ENCODE measurements at regions not wholly inside any gene's neighbourhood (a gene's known extent, or its start where the extent isn't known, plus 50 kb on each side); places are given as distances from the start of the nearest gene placed in this dataset.
"Not testable (repeated sequence)": the region's sequence is repeated elsewhere in the genome, so short reads cannot be mapped to it uniquely, and the experiment has no call there.

DNA sequence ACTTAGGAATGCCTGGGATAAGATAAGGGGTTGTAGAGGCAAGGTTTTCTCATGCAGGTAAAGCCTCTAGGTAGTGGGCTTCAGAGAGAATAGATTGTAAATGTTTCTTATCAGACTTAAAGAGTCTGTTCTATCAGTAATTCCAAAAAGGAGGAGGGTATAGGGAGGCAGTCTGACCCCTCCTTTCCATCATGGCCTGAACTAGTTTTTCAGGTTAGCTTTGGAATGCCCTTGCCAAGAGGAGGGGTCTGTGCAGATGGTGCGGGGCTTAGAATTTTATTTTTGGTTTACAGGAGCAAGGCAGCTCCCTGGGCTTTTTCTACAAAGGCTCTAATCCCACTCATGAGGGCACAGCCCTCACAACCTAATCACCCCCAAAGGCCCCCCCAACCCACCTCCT, 135.0 kb downstream of the B3GNT2 start:
- no peak for DNase-seq

DNA sequence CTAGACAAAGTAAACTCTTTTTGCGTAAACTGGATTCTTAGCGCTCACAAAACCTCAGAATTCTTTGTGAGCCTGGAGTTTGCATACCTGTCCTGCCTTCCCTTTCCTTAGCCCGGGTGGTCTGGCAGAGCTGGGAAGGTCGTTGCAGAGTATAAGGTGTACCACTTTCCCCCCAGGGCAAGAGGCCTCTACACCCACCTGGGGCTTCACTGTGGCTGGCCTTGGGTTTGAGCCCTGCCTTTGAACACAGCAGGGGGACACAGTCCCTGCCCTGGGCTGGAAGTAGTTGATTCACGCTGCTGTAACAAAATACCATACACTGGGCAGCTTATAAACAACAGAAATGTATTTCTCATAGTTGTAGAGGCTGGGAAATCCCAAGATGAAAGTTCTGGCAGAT, 133.9 kb downstream of the B3GNT2 start:
- DNase-seq, result no peak

DNA sequence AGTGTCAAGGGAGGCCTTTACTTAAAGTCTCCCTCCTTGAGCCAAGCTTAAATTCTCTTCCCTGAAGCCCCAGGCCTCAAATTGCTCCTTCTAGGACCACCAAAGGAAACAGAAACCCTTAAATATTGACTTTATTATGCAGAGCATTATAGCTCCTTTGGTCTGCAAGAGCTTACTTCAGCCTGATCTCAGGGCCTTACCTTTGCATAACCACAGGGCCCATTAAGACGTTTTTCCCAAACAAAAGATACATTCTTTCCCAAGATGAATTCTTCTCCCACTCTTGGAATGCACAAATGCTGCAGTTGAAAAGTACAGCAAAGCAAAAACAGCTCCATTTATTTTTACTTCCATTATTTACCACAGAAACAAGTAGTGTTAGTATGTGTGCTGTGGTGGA, 130.8 kb downstream of the B3GNT2 start:
- no peak for DNase-seq

DNA sequence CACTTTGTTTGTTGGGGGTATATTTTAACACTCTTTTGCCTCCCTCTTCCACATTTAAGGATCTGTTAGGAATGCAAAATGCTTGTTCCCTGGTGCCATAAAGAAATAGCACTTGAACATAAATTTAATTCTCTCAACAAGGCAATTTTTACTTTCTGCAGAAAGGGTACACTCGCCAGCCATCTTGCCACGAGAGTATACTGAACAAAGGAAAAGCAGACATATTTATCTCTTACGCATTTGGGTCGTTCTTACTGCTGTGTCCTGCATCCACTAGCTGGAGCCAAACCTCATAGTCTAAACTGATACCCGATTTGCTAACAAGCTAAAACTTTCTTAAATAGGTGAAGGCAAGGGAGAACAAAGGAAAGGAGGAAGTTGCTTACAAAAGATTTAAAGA, 129.5 kb downstream of the B3GNT2 start:
- DNase-seq, result no peak

DNA sequence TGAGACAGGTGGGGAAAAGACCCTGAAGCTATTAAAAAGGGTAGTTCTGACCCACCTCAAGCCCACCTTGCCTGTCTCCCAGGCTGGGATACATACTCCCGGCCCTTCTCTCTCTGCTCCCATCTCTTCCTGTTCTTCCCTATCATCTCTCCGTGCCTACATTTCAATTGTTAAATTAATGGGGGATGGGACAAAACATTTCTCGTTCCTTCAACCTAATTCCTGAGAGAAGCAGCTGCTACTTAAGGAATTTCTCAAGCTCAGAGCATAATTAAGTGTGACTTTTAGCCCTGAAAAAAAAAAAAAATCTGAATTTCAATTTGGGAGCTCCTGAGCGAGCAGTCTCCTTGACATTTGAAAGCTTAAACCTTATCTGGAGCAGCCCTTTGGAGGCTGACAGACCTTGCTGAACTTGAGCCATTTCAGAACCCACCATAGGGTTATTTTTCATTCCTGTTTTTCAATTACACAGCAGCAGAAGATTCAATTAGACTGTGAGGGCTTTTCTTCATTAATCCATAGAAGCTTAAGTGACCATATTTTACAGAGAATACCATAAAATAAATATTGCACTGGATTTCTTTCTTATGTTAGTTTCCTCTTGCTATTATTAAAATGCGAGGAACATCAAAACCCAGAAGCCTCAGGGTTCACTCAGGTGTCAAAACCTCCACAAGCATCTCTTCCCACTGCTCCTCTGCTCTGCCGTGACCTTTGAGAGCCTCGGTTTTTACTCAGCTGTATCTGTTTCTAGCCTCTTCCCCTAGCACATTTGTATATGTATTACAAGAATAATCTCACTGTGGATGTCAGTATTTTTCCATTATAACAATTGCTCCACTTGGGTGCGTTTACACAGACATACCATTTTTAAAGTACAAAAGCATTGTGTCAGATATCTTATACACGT, 125.7 kb downstream of the B3GNT2 start:
- no peak for DNase-seq

DNA sequence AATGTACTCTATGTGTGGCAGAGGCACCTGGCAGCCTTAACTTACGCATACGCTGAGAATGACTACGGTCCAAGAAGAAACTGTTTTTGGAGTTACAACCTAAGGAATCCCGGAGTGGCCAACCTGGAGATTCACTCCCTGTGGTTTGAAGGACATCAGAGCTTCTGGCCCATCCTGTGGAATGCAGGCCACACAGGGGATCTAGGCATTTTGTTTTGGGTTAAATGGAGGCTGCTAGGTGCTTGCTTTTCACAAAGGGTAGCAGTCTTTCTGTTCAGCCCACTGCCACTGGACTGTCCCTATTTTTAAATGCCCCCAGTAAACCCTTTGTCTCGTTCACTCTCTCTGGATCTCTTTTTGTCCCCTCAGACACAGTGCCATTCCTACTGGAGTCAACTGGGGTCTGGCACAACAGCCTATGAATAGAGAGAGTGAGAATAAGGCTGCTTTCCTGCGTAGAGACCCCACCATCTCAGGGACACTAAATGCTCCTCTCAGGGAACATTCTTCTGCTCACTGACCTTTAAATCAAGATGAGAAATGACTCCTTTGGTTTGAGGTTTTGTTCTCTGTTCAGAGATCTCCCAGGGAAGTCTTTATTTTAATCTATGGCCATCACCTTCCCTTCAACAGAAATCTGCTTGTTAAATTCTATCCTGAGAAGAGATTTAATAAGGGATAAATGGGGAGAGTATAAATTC, 124.9 kb downstream of the B3GNT2 start:
- DNase-seq, result no peak

DNA sequence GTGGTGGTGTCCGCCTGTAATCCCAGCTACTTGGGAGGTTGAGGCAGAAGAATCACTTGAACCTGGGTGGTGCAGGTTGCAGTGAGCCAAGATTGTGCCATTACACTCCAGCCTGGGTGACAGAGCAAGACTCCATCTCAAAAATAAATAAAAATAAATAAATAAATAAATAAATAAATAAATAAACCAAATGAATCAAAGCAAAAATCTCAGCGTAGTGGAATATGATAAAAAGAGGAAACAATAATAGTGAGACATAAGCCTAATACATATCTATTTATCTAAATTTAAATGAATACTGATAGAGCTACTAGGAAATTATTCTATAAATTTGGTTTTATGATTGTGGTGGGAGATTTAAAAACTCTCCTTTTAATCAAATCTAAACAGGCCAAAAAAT, 124.2 kb downstream of the B3GNT2 start:
- not testable (repeated sequence) for DNase-seq

DNA sequence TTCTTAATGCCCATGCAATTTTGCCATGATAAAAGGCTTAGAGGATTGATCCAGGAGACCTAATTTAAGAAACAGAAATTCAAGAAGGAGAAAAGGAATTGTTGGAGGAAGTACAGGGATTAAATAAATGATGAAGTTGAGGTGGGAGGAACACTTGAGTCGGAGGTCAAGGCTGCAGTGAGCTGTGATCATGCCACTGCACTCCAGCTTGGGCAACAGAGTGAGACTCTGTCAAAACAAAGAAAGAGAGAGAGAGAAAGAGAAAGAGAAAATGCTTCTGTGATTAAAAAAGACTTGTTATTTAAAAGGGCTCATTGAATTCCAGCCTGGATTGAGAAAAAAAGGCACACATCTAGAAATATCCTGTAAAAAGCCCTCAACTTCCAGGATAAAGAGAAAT, 123.2 kb downstream of the B3GNT2 start:
- no peak for DNase-seq

DNA sequence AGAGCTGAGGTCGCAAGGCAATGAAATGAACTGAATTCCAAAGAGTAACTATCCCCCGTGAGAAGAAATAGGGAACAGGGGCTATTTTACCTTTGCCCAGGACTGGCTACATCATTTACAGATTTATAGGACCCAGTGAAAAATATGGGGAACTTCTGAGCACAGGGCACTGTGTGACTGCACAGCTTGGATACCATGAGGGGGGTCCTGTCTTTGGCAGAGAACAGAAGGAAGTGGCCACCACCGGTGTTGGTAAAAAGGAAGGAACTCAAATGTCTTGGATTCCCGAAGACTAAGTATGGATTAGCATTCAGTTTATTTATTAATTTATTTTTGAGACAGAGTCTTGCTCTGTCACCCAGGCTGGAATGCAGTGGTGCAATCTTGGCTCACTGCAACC, 119.6 kb downstream of the B3GNT2 start:
- no peak for DNase-seq

DNA sequence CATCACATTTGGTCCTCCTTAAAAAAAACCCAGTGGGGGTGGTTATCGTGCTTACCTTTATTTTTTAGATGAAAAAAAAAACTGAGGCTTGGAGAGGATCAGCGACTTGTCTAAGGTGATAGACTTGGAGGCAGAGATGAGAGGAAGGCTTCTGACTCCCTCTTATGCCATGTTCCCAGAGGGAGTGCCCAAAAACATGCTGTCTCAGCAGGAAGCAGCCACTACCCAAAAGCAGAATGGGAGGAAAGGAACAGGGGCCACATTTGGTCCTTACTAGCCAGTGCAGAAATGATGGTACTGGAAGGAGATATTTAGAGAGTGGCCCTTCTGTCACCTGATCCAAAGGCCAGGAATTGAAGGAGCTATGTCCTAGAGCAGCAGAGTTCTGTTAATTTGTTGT, 118.4 kb downstream of the B3GNT2 start:
- DNase-seq, result no peak

DNA sequence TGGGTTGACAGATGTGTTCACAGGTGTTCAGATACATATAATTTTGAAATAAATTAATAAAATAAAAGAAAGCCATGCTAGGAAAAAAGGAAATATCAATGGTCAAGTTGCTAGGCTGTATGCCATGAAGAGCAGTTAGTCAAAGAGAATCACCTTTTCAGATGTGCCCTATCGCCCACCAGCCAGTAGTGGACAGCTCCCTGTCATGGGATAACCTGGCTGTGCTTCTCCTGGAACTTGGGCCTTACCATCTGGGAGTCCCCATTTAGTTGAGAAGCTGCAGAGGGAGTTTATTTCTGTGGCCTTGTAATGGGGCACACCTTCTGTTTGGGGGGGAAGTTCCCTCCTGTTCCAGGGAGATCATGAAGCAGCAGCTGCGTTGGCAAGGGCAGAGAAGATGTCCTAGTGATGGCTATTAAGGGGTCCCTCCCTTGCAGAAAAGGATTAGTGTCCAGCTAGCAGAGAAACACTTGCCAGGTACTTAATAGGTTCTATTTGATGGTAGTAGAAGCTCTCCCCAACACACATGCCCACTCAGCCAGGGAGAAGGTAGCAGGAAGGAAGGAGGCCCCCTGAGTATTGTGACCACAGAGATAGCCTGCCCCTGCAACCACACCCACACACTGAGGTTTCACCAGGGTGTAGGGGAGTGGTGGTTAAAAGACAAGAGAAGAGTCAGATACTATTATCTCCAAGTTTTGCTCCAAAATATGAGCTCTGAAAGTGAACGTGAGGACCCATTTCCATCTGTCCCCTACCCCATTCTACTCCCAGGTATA, 117.7 kb downstream of the B3GNT2 start:
- DNase-seq, result no peak

DNA sequence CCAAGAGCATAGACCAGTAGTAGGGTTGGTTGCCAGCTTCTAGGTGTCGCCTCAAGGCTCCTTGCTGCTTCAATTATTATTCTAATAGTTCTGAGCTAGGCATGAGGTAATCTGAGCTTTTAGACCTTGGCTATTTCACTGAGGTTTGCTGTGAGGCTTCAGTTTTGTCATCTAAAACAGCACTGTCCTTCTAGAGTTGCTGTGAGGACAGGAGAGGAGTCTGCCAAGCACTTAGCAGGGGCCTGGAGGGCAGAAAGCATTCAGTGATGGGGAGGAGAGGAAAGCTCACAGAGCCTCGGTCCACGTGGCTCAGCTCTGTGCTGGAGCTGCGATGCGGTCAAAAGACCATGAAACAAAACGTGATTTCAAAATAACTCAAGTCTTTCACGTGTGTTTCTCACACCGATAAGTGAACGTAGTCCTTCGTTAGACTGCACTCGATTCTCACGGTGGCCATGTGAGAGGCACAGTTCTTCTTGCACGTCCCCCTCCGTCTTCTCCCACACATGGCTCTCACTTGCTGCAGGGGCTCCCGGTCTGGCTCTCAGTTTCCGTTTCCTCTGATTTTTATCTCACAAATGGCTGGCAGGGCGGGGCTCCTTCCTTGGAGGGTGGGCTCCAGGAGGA, 113.7 kb downstream of the B3GNT2 start:
- no peak for DNase-seq

DNA sequence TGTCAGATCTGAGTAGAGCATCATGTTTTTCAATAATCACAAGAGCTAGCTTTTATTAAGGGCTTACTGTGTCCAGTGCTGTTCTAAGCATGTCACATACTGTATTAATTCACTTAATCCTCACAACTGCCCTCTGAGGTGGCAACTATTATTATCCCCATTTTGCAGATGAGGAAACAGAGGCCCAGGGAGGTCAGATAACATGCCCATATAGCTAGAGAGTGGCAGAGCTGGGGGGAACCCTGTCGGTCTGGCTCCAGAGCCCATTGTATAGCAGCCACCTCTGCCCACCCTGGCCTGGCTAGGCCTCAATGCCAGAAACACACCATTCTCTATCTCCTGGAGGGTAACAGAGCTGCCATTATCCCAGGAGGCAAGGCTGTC, 113.2 kb downstream of the B3GNT2 start:
- DNase-seq, result no peak

DNA sequence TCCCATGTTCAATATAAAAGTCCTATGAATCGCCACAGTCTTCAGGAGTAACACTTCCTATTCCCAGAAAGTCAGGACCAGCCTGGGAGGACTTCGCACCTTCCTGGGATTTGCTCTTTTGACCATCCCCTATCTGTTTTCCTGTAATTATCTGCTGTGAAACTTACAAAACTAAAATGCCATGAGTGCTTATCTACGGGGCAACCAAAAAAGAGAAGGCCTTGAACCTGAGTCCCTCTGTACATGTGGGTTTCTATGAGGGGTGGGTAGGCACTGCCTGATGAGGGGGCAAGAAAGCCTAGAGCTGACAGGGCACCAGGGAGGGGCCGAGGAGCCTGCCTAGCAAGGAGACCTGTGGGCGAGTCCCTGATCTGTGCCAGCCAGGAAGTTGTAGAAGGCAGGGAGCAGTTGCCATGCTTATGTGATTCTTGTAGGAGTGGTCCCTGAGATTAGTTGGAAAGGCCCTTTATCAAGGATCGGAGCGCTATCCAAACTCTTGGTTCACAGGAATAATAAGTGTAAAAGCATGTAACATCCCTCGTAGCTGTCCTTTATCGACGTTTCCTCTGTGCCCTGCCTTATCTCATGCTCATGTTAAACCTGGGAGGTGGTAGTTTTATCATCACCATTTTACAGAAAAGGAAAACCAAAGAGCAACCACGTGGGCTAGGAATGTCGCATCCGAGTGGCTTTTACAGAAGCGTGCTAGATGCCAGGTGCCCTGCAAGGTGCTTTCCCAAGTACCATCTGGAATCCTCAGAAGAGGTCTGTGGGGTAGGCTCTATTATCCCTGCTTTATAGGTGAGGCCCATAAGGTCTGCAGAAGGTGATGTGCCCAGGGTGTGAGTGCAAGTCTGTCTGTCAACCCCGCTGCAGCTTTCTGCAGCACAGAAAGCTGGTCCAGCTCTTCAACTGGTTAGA, 111.8 kb downstream of the B3GNT2 start:
- DNase-seq, result no peak

DNA sequence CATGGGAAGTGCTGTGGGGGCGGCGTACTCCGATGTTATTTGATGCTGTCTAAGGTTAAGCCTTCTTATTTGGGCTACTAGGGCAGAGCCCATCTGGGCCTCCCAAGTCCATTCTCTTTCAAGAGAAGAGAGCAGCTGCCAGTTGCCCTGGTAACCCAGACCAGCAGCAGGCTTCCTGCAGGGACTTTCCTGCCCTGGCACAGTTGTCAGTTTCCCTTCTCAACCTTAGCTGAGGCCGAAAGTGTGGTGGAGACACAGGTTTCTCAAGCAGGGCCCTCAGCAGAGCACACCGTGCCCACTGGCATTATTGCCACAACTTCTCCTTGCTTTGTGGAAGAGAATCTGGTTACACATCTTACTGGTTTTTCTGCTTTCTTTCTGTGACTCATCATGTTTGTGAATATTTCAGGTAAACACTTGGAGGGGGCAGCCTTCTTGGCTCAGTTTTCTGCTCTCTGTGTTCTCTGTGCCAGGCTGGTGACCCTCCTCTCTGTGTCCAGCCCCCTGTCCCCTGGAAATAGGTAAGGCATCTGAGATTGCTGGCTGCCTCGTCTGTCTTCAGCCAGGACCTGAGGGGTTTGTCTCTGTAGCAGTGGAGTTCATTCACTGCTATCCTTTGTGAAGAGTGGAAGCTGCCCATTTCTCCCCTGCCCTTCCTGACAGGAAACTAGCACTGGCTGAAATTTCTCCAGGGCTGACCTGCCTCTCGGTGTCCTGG, 111.0 kb downstream of the B3GNT2 start:
- DNase-seq, result peak; percentile 29

DNA sequence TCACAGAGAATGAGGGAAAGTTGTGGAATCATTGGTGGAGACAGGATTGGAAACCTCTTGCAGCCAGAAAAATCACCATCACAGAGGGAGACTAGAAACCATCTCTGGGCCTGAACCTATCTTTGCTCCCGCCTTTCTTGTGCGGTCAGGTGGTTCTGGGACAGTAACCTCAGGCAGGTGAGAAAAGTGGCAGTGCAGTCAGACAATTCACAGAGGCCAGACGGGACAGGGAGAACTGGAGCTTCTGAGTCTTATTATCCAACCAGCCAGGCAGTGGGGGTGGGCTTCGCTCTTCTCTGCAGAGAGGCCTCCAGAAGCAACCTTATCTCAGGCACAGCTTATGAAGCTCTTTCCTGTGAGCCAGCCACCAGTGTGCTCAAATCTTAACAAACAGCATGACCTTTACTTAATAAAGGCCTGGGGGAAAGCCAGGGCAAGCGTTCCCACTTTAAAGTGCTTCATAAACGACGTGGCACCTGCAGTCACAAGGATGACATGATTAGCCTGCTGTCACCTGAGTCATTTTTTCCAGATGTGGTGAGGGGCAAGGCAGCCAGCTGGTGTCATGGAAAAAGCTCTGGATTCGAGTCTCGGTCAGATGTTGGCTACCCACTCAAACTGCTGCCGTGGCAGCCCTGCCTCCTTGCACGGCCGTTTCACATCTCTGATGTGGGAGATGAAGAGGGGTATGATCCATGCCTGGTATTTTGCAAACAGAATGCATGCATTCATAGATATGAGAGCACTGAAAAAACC, 109.7 kb downstream of the B3GNT2 start:
- DNase-seq, result no peak

DNA sequence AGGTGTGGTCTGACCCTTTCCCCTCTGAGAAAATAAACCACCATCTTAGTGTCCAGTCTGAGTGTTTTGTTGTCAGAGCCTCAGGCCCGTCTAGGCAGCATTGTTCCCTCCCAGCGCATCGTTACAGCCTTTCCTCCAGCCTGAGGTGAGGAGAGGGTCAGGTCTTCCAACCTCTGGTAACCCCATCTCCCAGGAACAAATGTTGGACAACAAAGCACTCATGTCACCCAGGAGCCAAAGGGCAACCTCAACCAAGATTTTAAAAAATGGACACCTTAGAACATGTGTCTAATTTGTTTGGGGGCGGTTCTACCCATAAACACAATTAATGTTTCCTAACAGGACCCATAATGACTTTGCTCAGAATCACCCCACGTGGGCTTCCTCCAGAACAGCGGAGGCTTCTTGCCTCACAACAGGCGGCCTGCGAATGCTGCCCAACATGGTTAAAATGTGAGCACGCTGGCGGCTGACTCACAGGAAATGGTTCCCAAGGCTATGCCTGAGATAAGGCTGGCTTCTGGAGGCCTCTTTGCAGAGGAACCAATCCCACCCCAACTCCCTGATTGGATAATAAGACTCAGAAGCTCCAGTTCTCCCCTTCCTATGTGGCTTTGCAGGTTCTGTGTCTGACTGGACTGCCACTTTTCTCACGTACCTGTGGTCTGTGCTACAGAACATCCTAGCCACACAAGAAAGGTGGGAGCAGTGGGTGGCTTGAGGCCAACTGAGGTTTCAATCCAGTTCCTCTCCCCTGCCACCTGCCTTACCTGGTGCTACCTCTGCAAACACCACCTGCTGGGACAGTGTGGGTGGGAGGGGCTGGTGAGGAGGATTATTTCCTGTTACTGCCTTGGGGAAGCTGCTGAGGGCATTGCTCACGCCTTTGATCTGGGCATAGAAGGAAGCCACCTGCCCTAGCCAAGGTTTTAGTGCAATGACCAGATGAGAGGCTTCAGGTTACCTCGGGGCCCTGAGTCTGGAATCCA, 108.8 kb downstream of the B3GNT2 start:
- DNase-seq, result no peak

DNA sequence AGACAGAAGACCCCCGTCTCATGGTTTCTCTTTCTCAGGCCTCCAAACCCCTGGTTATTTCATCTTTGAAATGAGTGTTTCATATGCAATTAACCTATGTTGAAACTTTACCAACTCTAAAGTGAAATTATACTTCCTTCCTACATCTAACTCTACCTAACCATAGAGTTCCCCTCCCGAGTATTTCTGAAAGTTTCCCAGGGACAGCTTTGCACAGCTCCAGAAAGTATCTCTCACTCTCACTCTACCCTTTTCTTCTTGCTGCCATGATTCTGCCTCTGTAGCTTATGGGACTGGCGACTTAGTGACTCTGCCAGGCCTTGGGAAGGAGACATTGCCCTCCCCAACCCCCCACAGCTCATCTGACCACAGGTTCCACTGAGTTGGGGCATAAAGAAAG, 107.9 kb downstream of the B3GNT2 start:
- DNase-seq, result no peak
